Dermis microvascular lymphatic vessel endothelial cell (primary cell): ENCODE measurements at regions not wholly inside any gene's neighbourhood (a gene's known extent, or its start where the extent isn't known, plus 50 kb on each side); places are given as distances from the start of the nearest gene placed in this dataset.
"Not testable (repeated sequence)": the region's sequence is repeated elsewhere in the genome, so short reads cannot be mapped to it uniquely, and the experiment has no call there.

ENCODE experiments used
- DNase-seq, 2 donors: peaks; one replicate each; pipeline versions ENCODE4 v3.0.0 to v3.0.0-alpha.2; 2010; ENCODE audit warnings: low read depth in 2 of 2

GRCh38 chr6:14987490-14987889 lies 258.4 kb upstream of the JARID2 start:
- DNase-seq = no peak

DNA sequence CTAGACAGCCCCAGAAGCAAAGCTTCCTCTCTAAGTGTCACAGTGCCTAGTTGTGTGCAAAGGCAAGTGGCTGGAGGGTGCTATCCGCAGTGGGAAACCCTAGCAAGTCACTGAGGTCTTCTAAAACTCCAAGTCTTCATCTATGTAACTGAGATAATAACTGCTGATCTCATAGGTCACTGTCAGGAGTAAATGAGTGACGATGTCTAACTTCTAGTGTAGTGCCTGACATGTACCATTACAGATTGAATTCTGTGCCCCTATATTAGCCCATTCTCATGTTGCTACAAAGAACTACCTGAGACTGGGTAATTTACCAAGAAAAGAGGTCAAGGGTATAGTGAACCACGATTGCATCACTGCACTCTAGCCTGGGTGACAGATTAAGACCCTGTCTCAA lies 253.5 kb upstream of the JARID2 start:
- DNase-seq = no peak

DNA sequence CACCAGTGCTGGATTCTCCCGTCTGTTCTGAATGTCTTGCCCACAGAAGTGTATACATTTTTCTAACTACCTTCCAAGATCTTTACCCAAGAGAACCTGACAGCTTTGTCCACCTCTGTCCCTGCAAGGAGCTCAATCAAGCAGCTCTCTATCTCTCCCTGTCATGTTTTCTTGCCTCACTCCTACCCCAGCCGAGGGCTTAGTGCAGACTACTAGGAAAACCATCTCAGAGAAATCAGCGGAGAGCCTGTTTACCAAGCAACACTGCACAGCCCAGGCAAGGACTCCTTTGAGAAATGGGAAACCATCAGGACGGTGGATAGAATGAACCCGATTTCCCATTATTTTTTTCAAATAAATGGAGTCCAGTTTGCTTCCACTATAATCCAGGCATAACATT lies 250.7 kb upstream of the JARID2 start:
- DNase-seq = no peak

DNA sequence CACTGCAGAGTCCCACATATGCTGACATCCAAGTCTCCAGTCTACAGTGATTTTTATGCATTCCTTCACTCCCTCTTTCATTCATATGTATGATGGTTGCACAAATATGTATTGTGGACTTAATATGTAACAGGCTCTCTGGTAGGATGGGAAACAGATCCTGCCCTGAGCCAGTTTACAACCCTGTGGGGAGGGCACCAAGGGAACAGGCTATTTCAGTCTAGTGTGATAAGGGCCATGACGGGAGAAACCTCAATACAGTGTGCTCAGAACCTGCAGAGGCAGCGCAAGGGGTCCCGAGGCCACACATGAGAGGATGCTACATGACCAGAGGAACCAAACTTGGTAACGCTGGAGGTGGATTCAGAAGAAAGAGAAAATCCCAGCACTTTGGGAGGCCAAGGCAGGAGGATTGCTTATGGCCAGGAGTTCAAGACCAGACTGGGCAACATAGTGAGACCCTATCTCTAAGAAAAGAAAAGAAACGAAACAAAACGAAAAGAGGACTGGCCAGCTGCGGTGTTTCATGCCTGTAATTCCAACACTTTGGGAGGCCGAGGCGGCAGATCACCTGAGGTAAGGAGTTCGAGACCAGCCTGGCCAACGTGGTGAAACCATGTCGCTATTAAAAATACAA lies 249.8 kb upstream of the JARID2 start:
- DNase-seq = no peak

- DNase-seq = no peak
These were observed 249.0 kb upstream of the JARID2 start for GRCh38 chr6:14996892-14997291.

- no peak for DNase-seq
These were observed 248.4 kb upstream of the JARID2 start for GRCh38 chr6:14997507-14997906.

DNA sequence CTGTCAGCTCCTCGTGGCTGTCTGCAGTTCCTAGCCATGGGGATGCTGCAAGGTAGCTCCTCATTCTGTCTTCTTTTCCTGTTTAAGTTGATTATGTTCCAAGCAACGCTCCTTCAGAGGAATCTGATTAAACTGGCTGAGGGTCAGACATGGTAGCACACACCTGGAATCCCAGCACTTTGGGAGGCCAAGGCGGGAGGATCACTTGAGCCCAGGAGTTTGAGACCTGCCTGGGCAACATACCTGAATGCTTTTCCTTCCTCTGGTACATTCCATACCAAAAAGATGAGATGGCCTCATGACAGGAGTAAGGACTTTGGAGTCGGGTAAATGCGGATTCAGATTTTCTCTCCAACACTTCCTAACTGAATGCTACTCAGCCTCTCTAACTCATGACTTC lies 246.8 kb upstream of the JARID2 start:
- no peak for DNase-seq

DNA sequence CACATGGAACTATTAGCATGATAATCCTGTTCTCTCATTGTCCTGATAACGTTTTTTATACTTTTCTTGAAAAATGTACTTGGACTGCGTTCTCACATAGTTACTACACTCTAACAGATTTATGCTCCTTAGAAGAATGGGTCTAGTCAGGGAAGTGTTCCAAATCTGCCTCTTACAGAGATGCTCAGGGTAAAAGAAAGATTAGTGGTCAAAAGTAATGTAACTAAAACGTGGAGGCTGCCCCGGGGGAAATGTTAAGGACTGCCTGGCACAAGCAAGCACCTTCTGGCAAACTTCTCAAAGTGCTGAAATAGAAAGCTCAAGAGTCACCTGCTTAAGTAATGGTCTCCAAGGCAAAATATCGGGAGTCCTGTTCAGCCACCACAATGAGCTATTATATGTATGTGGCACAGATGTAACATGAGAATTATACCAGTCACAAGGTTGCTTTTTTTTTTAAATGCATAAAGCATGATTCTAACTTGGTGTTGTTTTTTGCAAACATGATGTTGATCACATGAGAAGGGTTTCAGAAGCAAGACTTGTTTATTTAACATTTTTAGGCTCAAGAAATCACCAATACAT lies 244.5 kb upstream of the JARID2 start:
- no peak for DNase-seq

- no peak for DNase-seq
These were observed 237.6 kb upstream of the JARID2 start for GRCh38 chr6:15008269-15008668.

DNA sequence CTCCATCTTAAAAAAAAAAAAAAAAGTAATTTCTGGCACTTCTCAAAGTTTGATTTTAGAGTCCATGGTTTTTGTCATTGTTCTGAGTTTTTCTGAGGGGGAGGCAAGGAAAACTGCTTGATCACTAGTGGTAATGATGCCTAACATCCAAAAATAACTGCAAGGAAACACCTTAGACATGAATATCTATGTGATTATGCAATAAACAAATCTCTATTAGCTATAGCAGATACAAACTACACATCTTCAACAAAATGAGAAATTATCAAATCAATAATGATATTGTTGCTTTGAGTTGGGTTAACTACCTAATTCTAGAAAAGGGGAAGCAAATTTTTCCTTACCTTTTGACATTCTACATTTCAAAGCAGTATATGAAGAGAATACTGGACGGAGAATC lies 230.9 kb upstream of the JARID2 start:
- DNase-seq = no peak

DNA sequence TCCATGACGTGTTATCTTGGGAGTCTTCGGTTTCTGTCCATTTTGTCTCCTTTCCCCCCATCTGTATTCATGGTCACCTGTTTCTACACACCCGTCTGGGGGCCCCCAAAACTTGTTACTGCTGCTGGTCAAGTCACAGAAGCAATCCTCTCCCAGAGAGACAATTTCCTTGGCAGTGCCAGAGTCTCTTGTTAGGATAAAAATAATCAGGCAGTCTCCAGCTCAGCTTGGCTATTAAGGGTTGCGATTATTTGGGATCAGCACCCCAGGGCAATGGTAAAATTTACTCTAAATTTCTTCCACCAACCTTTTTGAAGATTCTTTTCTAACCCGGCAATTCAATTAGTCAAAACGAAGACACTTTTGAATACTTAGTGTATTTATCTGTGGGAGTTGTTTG lies 229.1 kb upstream of the JARID2 start:
- DNase-seq = no peak

GRCh38 chr6:15017261-15017660 lies 228.6 kb upstream of the JARID2 start:
- no peak for DNase-seq

DNA sequence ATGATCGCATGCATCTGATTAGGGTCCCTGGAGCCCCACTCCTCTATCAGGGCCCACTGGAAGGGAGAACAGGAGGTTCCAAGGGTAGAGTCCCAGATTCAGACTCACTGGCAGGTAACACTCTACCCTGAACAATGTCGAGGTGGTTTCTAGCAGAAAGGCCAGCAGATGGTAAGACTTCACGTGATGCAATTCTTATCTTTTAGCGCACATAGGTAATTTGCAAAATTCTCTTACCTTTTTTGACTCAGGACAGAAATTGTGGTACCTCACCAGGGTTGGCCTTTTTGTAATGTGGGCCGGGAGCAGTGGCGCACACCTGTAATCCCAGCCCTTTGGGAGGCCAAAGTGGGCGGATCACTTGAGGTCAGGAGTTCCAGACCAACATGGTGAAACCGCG lies 228.1 kb upstream of the JARID2 start:
- DNase-seq = no peak

DNA sequence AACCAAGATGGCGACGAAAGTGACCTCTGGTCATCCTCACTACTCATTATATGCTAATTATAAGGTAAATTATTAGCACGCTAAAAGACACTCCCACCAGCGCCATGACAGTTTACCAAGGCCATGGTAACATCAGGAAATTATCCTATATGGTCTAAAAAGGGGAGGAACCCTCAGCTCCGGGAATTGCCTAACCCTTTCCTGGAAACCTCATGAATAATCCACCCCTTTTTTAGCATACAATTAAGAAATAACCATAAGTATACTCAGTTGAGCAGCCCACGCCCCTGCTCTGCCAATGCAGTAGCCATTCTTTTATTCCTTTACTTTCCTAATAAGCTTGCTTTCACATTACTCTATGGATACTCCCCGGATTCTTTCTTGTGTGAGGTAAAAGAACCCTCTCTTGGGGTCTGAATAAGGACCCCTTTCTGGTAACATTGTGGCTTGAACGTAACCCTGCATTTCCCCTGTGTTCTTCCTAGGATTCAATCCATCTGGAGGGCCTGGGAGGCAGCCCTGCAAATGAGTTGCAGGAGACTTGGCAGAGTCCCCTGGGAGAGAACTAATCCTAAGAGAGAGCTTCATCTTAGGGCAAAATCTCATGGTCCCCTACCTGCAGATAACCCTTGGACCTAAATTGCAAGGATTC lies 225.6 kb upstream of the JARID2 start:
- DNase-seq = no peak

DNA sequence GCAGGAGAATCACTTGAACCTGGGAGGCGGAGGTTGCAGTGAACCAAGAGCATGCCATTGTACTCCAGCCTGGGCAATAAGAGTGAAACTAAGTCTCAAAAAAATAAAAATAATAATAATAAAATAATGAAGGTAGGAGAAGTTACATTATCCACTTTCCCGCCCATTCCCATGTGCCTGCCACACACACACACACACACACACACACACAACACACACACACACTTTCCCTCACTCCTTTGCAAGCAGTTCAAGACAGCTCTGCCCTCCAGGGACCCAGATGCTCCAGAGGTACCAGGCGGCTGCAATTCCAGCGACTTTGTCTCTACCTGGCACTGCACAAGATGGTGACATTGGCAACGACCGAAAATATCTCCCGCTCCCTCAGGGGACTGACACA lies 224.8 kb upstream of the JARID2 start:
- no peak for DNase-seq

GRCh38 chr6:15023018-15023417 lies 222.9 kb upstream of the JARID2 start:
- not testable (repeated sequence) for DNase-seq

DNA sequence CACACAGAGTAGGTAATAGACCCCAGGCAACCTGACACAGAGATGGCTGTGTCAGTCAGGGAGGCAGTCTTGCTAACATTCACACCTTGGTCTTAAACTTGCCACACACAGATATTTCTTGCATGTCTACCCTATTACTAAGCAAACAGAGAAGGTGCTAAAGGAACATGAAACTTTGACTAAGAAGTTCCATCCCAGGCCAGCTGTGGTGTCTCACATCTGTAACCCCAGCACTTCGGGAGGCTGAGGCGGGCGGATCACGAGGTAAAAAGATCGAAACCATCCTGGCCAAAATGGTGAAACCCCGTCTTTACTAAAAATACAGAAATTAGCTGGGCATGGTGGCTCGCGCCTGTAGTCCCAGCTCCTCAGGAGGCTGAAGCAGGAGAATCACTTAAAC lies 222.4 kb upstream of the JARID2 start:
- no peak for DNase-seq

- no peak for DNase-seq
These were observed 220.4 kb upstream of the JARID2 start for GRCh38 chr6:15025446-15025845.

- peak; percentile 82 to 91 for DNase-seq
These were observed 219.0 kb upstream of the JARID2 start for GRCh38 chr6:15026832-15027231.

DNA sequence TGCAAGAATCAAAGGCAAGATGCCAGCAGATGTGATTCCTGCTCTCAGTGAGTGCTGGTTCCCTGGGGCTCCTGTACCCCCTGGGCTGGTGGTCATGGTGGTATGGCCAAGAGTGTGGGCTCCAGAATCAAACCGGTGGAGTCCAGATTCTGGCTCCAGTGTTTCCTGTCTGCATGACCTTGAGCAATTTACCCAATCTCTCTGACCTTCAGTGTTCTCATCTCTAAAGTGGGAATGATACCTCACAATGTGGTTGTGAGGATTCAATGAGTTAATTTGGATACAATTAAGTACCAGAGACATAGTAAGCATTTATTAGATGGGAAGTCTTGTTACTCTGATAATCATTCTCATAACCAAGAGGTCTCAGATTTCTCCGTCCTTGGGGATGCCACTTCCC lies 218.4 kb upstream of the JARID2 start:
- DNase-seq = no peak

GRCh38 chr6:15032015-15032414 lies 213.9 kb upstream of the JARID2 start:
- no peak for DNase-seq

- DNase-seq = no peak
These were observed 212.0 kb upstream of the JARID2 start for GRCh38 chr6:15033850-15034203.

DNA sequence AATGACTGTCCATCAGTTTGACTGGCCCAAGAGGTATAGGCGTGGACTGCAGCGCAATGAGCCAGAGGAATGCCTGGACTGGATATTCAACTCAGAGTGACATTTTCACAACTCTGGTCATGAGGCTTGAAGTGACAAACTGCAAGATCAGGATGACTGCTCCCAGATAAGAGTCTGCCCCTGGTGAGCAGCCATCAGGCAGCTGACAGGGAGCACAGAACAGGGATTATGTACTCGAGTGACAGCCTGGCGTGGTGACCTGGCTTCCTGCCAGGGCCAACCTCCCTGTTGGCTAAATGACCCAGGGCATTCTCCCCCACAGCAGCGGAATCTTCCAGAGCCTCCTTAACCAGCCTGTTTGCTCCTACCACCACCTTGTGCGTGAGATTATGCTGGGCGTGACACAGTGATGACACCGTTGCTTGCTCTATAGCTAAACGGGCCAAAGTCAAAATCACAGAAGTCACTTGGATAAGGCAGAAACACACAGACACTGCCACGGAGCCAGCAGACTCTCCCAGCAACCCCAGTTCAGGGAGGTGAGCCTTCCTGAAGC lies 209.1 kb upstream of the JARID2 start:
- peak in 1 of 2 donors; percentile 14 for DNase-seq
